ENCODE measurements at regions not wholly inside any gene's neighbourhood (a gene's known extent, or its start where the extent isn't known, plus 50 kb on each side); places are given as distances from the start of the nearest gene placed in this dataset.
"Not testable (repeated sequence)": the region's sequence is repeated elsewhere in the genome, so short reads cannot be mapped to it uniquely, and the experiment has no call there.

DNA sequence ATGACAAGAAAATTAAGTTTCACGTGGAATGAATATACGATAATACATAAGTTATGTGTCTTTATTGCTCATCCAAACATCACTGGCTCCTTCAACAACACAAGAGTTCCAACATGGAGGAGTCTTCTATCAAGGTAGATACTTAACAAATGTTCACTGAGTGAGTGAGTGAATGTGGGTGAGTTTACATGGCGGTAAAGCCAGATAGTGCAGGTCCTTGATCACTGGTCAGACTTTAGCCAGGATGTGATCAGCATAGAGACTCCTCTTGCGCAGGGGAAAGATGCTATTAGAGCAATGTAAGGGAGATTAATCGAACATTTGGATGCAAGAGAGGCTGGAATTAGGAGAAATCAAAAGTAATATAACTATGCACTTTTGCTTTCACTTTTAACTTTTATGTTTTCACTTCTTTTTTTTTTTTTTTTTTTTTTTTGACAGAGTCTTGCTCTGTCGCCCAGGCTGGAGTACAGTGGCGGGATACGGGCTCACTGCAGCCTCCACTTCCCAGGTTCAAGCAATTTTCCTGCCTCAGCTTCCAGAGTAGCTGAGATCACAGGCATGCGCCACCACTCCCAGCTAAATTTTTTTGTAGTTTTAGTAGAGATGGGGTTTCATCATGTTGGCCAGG lies 249.0 kb upstream of the ID2 start:
- DNase-seq (ENCODE audit: low spot score), result no peak

DNA sequence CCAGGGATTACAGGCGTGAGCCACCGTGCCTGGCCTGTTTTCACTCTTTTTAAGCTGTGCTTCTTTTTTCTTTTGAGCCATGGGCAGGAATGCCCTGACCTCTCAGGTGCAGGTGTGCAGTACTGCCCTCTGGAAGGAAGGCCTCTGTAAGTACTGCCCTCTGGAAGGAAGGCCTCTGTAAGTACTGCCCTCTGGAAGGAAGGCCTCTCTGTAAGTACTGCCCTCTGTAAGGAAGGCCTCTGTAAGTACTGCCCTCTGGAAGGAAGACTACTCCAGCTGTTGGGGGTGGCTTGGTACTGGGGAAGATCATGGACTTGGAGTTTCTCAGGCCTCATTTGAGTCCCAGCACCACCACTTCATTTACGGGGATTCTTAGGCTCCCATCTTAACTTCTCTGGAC lies 248.5 kb upstream of the ID2 start:
- DNase-seq (ENCODE audit: low spot score), result no peak

- DNase-seq (ENCODE audit: low spot score), result no peak
These were observed 246.2 kb upstream of the ID2 start for GRCh38 chr2:8435608-8436007.

DNA sequence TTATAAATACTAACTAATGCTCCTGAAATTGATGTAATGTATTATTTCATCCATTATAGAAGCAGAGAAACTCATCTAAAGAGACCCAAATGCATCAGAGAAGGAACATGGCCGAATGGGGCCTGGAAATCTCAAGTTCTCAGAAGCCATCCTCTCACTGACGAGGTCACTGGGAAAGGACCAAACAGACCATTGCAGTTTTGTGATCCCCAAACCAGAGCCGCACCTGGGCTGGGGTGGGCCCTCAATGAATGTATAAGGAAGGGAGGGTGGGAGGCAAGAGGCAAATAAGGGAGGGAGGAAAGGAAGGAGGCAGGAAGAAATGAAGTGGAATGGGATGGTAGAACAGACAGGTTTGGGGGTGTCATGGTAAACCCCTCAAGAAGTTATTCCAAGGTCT lies 245.3 kb upstream of the ID2 start:
- DNase-seq (ENCODE audit: low spot score), result no peak

- DNase-seq (ENCODE audit: low spot score), result no peak
These were observed 244.5 kb upstream of the ID2 start for GRCh38 chr2:8437228-8437948.

GRCh38 chr2:8437949-8438400 lies 243.9 kb upstream of the ID2 start:
- DNase-seq (ENCODE audit: low spot score), result no peak

GRCh38 chr2:8438476-8438875 lies 243.4 kb upstream of the ID2 start:
- no peak for DNase-seq (ENCODE audit: low spot score)

DNA sequence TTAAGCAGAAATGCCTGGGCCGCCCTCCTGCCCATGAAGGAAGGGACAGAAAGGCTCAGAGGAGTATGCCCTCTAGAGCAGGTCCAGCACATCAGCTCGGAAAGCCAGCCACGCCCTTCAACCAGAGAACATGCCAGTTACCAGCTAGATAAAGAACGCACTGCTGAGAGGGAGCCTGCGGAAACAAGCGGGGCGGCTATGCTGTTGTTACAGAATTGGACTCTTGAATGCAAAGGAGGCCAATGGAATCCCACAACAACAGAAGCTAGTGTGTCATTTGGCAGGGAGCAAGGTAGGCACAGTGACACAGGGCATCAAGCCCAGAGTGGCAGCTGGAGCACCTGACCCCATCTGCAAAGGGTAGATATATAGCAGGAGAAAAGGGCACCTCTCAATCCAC lies 242.9 kb upstream of the ID2 start:
- no peak for DNase-seq (ENCODE audit: low spot score)

GRCh38 chr2:8440029-8440778 lies 241.7 kb upstream of the ID2 start:
- no peak for DNase-seq (ENCODE audit: low spot score)

- DNase-seq (ENCODE audit: low spot score), result no peak
These were observed 240.5 kb upstream of the ID2 start for GRCh38 chr2:8441371-8441770.

DNA sequence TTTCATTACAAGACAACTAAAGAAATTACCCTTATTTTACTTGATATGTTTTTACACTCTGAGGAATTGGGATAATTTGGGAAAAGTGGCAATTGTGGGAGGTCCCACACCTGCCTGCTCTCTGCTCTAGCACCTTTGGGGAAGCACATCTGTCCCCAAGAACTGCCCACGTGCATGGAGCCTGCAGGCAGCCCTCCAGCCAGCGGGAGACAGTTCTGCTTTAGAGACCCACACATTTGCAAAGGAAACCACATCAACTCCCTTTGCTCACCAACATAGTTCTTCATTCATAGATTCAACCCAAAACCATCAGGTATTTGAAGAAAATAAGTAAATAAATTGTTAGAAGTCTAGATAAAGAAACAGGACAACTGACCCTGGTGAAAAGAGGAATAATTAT lies 239.9 kb upstream of the ID2 start:
- no peak for DNase-seq (ENCODE audit: low spot score)

- no peak for DNase-seq (ENCODE audit: low spot score)
These were observed 238.9 kb upstream of the ID2 start for GRCh38 chr2:8442833-8443486.

- DNase-seq (ENCODE audit: low spot score), result no peak
These were observed 236.3 kb upstream of the ID2 start for GRCh38 chr2:8445580-8445979.

DNA sequence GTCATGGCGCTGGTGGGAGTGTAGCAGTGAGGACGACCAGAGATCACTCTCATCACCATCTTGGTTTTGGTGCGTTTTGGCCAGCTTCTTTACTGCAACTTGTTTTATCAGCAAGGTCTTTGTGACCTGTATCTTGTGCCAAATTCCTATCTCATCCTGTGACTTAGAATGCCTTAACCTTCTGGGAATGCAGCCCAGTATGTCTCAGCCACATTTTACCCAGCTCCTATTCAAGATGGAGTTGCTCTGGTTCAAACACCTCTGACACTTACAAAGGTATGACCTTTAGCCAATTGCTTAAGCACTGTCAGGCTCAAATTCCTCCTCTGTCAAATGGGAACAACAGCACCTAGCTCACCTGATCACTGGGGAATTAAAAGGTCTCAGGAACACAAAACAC lies 235.1 kb upstream of the ID2 start:
- DNase-seq (ENCODE audit: low spot score), result not testable (repeated sequence)

- DNase-seq (ENCODE audit: low spot score), result peak; percentile 21
These were observed 234.1 kb upstream of the ID2 start for GRCh38 chr2:8447610-8448221.

DNA sequence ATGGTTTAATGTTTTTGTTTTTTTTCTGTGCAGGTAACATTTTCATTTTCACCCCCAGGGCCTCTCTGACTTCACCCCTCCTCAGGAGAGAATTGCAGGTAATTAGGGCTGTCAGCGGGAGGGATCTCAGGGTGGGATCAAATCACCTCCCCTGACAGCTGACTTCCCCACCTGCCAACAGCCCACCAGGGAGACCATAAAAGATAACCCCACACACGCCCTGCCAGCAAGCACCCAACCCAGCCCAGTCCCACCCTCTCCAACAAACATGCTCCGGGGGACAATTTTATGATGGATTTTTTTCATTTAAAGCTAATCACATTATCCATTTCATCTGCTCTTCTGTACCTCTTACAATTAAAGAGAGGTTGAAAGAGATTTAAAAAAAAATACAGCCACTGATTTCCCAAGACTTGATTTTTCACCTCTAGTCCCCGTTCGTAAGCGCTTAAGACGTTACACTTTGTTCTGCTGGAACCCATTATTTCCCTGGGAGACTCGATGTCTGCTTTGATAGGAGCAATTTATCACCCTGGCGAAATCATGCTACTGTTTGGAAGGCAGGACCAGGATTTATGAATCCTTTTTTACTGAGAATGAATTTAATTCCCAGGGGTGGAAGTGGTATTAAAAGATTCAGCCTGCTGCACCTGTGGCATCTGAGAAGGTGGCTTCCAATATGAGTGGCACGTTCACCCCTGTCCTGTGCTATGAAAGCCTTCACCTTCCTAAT lies 232.9 kb upstream of the ID2 start:
- DNase-seq (ENCODE audit: low spot score), result no peak

GRCh38 chr2:8451273-8451672 lies 230.6 kb upstream of the ID2 start:
- DNase-seq (ENCODE audit: low spot score), result no peak

- DNase-seq (ENCODE audit: low spot score), result no peak
These were observed 229.6 kb upstream of the ID2 start for GRCh38 chr2:8452296-8452695.

- no peak for DNase-seq (ENCODE audit: low spot score)
These were observed 228.6 kb upstream of the ID2 start for GRCh38 chr2:8452979-8453903.

- no peak for DNase-seq (ENCODE audit: low spot score)
These were observed 228.0 kb upstream of the ID2 start for GRCh38 chr2:8453904-8454302.
